T47D (cell line): ENCODE measurements at regions not wholly inside any gene's neighbourhood (a gene's known extent, or its start where the extent isn't known, plus 50 kb on each side); places are given as distances from the start of the nearest gene placed in this dataset.
"Not testable (repeated sequence)": the region's sequence is repeated elsewhere in the genome, so short reads cannot be mapped to it uniquely, and the experiment has no call there.

Experiments
- DNase-seq, 2 experiments: peaks; one replicate each; pipeline versions ENCODE4 v3.0.0 to v3.0.0-alpha.2; 2011 to 2012; ENCODE audit warnings: low read depth in 1 of 2, low spot score in 1 of 2
- JUND ChIP-seq: IDR thresholded peaks from 2 replicates; pipeline ENCODE4 v1.6.1; 2012; ENCODE audit warnings: low read depth
- in situ Hi-C: cut with HindIII; loops from 2 replicates; pipeline ENCODE4 v1.10.0; 2016; ENCODE audit warnings: low sequenced_read_pairs, low pct_unique_long_range_greater_than_20kb

DNA sequence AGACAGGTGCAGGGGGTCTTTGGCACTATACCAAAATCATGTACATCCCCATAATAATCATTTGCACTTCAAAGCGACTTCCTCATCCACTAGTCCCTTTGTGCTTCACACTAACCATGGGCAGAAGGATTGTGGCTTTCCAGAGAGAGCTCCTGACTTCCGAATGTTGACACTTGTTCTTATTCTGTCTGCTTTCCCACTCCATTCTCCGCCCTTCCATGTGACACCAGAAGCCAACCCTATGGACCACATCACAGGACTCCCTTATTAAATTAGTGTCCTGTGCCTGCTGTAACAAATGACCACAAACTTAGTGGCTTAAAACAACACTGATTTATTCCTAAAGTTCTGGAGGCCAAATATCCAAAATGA lies 91.6 kb downstream of the CMC2 start:
- in situ Hi-C loops = no loop called here
- no peak for DNase-seq
- TF ChIP-seq JUND = no peak

DNA sequence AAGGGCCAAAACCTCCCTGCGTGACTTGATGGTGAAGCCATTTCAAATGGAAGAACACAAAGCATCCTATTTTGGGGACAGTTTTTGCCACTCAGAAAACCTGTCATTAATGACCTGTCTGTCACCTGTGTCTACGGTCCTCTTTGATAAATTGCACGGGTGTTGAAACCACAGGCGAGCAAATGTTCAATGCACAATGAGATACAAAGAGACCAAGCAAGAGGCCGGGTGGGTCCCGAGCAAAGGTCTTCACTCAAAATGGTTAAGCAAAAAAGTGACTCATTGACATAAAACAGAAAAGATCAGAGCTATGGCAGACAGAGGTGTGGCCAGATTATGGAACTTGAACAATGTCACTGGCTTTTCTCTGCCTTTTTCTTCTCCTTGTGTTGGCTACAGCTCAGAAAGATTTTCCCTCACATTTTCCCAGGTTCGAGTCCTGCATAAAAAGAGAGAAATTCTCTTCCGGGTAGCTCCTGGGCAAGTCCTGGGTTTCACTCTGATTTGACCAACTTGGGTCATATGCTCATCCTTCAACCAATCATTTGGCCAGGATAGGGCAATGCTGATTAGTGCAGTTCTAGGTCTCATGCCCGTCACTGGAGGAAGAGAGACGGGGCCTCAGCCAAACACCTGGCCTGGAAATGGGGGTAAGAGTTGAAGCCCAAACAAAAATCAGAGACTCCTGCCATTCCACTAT lies 92.2 kb downstream of the CMC2 start:
- no peak for TF ChIP-seq JUND
- in situ Hi-C loops = no loop called here
- no peak for DNase-seq

DNA sequence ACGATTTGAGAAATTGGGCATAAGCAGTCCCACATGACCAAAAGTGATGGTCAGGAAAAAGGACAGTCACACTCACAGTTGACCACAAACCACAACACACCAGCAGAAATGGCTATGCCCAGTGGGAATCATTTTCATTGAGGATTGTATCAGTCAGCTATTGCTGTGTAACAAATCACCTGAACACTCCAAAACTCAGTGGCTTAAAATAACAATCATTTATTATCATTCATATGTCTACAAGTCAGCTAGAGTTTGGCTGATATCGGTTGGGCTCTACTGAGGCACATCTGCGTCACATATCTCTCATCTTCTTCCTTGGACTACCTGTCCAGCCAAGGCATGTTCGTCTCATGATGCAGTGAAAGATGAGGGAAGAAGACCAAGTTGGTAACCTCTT lies 93.3 kb downstream of the CMC2 start:
- no peak for DNase-seq
- no peak for TF ChIP-seq JUND
- in situ Hi-C loops = no loop called here

DNA sequence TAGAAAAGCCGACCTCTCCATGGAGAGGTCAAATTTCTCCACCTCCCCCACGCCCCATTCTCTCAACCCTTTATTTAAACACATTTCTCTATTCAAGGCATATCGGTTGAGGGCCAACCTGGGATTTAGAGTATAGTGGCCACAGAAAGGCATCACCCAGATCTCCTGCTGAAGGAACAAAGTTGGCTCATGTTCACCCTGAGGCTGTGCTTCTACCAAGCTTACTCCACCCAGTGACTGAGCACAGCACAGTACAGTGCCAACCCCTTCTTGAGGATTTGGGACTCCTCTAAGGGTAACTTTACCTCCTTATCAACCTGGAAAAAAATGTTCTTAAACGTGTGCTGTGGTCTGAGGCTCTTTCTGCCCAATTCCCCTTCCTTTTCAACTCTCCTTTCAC lies 94.0 kb downstream of the CMC2 start:
- no peak for DNase-seq
- in situ Hi-C loops = no loop called here
- no peak for TF ChIP-seq JUND

DNA sequence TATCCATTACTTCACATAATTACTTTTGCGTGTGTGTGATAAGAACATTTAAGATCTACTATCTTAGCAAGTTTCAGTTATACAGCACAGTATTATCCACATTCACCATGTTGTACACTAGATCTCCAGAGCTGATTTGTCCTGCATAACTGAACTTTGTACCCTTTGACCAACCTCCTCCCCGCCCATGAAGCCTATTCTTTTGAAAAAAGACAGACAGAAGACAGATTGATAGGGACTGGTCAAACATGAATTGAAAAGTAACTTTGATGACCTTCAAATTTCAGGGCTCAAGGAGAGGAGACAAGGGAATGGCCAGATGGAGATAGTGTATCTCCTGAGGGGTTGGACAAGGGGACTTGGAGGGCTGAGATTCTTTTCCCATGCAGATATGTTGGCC lies 96.3 kb downstream of the CMC2 start:
- TF ChIP-seq JUND = no peak
- DNase-seq = no peak
- in situ Hi-C loops = no loop called here

DNA sequence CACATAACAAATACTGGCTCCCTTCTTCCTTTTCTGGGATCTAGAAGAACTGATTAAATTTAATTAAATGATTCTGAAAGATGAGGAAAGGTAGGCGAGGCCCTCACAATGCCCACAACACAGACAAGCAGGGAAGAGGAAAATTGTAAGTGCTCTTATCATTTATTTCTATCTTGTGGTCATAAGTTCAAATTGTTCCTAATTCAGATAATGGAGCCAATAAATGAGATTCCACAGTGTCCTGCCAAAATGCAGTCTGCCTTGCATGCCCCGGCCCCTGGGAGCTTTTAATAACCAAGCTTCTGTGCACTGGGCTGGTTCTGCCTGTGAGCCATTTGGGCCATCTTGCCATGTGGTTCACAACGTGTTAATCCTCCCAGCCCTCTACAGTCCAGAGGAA lies 97.0 kb downstream of the CMC2 start:
- in situ Hi-C loops = no loop called here
- no peak for TF ChIP-seq JUND
- DNase-seq = no peak

DNA sequence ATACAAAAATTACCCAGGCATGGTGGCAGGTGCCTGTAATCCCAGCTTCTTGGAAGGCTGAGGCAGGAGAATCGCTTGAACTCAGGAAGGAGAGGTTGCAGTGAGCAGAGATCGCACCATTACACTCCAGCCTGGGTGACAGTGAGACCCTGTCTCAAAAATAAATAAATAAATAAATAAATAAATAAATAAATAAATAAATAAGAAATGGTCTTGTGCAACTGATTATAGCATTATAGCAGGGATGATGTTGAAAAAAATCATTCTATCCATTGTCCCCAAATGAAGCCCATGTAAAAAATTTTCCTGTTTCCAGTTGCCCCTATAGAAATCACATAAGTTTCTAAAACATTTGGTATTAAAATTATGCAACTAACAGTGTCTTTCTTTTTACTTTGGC lies 100.5 kb downstream of the CMC2 start:
- in situ Hi-C loops = not testable (repeated sequence)

DNA sequence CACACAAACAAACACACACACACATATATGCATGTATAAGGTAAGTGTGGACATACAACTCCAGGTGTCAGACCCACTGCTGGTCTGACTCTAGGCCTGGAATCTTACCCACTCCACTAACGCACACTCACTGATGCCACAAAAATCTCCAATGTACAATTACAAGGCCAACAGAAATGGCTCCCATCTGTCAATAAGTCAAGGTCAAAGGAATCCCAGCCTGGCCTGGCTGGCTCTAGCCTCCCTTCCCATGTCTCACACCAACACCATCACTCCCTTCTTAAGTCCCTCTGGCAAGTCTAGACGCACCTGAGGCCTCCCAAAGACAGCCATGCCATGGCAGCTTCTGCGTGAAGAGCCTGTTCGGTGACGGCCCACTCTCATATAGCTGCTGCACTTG lies 99.2 kb upstream of the CDYL2 start:
- in situ Hi-C loops = no loop called here
- no peak for TF ChIP-seq JUND
- DNase-seq = no peak

More for the DNA sequence above, 100.5 kb downstream of the CMC2 start:
- DNase-seq = not testable (repeated sequence)

DNA sequence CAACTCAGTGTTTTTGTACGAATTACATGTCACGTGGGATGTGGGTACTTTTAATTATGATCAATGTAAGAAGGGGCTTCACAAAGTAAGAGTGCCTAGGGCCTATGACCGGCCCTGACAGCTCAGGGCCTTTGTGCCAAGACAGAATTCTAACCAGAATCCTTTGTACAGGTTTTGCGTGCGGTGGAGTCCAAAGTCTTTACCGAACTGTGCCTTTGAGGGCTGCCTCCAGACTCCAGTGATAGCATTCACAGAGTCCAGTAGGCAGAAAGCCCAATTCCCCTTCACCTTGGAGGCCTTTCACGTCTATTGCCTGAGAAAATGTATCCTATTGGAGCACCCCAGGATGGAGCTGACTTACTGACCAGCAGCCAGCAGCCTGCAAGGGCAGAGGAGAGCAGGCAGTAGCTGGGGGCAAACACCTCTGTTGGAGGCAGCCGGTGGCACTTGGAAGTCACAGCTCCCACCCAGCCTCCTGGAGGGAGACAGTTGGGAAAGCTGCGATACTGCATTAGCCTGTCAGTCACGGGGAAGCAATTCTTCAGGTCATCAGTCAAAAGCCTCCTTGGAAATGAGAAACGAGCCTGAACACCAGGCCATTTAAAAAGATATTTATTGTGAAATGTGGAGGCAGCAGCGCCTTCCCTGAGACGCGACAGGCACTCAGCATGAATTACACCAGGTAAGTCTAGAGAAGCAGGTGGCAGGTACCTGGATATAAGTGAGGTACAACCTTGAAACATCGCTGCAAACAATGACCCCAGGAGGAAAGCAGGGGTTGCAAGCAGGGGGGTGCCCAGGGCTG lies 98.1 kb upstream of the CDYL2 start:
- no peak for TF ChIP-seq JUND

DNA sequence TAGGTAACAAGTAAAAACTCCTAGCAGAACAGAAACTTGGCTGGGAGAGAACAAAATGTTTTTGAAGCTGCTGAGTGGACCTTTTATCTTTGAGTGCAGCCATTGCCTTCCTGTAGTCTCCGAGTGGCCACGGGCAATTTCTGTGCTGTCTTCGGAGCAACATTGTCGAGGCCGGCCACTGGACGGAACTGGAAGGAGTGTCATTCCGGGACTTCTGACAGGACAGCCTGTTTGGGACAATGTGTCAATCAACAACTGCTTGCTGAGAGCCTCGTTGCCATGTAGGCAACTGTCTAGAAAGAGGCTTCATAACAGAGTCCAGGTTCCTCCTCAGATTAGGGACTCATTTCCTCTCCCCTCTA lies 96.2 kb upstream of the CDYL2 start:
- DNase-seq = peak in 1 of 2 experiments; percentile 38
- TF ChIP-seq JUND = no peak
- in situ Hi-C loops = no loop called here

More for the DNA sequence above, 98.1 kb upstream of the CDYL2 start:
- no peak for DNase-seq
- in situ Hi-C loops = no loop called here

DNA sequence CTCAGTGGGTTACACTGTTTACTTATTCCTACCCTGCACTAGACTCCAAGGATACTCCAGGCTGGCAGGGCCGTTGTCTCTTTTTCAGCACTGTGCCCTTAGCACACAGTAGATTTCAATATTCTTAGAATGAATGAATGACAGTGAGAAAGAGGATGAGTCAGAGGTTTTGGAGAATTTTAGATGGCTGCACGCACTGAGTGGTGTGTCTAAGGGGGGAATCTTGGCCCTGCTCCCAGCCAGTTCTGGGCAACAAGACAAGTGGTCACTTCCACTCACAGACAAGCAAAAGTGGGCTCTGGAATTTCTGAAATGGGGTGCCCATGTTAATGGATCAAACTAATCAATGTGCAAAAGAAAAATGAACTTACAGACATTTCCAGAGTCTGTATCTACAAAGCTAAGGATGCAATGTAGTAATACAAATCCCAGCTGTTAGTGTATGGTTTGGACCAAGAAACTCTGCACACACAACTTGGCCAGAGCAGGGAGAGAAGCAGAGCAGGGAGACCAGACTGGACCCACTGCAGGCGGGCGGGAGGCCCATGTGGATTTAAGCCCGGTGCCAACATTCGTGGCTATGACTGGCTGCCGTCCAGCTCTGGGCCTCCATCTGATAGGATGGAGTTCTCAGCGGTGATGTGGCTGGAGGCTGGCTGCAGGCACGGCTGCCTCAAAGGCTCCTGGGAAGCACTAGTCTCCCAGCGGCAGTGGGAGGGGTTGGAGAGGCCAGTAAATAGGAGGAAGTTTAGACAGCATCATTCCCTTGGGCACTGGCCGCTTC lies 95.6 kb upstream of the CDYL2 start:
- in situ Hi-C loops = no loop called here
- peak; percentile 85 to 97 for DNase-seq
- TF ChIP-seq JUND = no peak

DNA sequence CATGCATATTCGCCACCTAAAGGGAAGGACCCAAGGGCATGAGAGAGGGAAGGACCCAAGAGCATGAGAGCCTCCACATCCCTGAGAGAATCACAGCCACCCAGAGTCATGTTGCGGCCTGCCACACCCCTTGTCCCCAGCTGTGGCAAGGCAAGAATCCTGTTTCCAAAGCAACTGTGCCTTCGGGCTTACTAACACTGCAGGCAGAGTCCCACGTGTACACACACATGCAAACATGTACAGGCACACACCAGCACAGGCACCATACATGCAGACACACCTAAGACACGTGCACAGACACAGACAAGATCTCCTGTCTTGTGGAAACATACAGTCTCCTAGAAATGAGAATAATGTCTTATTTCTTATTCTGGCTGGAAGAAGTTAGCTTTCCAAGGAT lies 92.4 kb upstream of the CDYL2 start:
- peak in 1 of 2 experiments; percentile 26 for DNase-seq
- TF ChIP-seq JUND = no peak
- in situ Hi-C loops = no loop called here

DNA sequence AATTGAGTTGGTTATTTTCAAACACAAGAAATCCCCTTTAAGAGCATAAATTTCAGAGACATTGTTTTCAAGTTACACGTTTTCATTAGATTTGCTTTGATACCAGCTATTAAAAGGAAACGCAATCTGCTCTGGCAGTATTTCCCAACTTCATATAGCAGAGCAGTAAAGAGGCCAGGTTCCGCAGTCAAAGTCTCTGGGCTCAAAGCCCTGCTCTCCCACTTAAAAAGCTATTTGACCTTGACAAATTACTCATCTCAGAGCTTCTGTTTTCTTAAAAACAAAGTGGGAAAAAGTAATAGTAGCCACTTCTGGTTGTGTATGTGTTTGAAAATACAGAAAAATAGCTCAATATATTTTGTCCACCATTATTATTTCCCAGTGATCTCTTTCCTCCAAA lies 89.7 kb upstream of the CDYL2 start:
- in situ Hi-C loops = no loop called here
- no peak for TF ChIP-seq JUND
- DNase-seq = no peak

DNA sequence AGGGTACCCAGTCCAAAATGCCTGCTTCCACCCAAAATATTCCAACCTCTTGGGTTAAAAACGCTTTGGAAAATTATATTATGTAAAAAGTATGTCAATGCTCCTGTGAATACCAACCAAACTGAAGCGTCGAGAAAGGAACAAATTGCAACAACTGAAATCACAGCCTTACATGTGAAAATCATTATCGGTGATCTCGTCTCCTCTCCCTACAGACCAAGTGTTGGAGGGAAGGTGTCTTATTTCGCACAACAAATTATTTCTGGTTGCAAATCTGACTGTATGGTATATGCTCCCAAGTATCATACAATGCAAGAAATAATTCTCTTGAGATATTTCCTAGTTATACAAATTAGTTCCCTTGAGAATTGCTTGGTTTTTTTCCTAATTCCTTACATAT lies 89.3 kb upstream of the CDYL2 start:
- in situ Hi-C loops = no loop called here
- no peak for DNase-seq
- TF ChIP-seq JUND = no peak

DNA sequence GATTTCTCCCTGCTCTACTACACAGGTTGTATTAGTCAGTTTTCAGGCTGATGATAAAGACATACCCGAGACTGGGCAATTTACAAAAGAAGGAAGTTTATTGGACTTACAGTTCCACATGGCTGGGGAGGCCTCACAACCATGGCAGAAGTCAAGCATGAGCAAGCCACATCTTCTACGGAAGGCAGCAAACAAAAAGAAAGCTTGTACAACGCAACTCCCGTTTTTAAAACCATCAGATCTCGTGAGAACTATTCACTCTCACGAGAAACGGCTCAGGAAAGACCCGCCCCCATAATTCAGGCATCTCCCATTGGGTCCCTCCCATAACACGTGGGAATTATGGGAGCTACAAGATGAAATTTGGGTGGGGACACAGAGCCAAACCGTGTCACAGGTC lies 88.0 kb upstream of the CDYL2 start:
- DNase-seq, in situ Hi-C loops: not testable (repeated sequence)
